ENCODE measurements at regions not wholly inside any gene's neighbourhood (a gene's known extent, or its start where the extent isn't known, plus 50 kb on each side); places are given as distances from the start of the nearest gene placed in this dataset.

GRCh38 chr10:28949005-28950004 lies 272.0 kb downstream of the BAMBI start (continued):
- TF ChIP-seq E2F8 (IDR thresholded peaks at IDR 0.05; ENCODE audit: low read depth, partially characterized antibody) (no peak), ZNF449 (CRISPR knock-in tag; IDR thresholded peaks at IDR 0.05) (peak; percentile 13; the same call in 1 of the 2 replicates), PTRF (tag; IDR thresholded peaks at IDR 0.05) (no peak), ZNF512 (tag; IDR thresholded peaks at IDR 0.05) (no peak), SMAD3 (CRISPR knock-in tag; conservative IDR thresholded peaks at IDR 0.05) (0 out of 2 replicates have a peak, but pooled peaks have one; percentile 17), ZBTB2 (IDR thresholded peaks at IDR 0.05) (no peak), SOX6 (IDR thresholded peaks at IDR 0.05) (peak; percentile 85), ZC3H8 (IDR thresholded peaks at IDR 0.05) (no peak), AFF1 (IDR thresholded peaks at IDR 0.05; ENCODE audit: low read depth in 1 of 2, partially characterized antibody in 2 of 2) (peak in 1 of 2 experiments; percentile 49), CEBPB (tag; IDR thresholded peaks at IDR 0.05) (0 out of 2 replicates have a peak, but pooled peaks have one; percentile 17), POLR2H (tag; IDR thresholded peaks at IDR 0.05; ENCODE audit: low read depth) (peak; percentile 57), ZFP91 (CRISPR knock-in tag; IDR thresholded peaks at IDR 0.05) (no peak)
